ENCODE measurements at regions not wholly inside any gene's neighbourhood (a gene's known extent, or its start where the extent isn't known, plus 50 kb on each side); places are given as distances from the start of the nearest gene placed in this dataset.

- TF ChIP-seq, protein P1, sequence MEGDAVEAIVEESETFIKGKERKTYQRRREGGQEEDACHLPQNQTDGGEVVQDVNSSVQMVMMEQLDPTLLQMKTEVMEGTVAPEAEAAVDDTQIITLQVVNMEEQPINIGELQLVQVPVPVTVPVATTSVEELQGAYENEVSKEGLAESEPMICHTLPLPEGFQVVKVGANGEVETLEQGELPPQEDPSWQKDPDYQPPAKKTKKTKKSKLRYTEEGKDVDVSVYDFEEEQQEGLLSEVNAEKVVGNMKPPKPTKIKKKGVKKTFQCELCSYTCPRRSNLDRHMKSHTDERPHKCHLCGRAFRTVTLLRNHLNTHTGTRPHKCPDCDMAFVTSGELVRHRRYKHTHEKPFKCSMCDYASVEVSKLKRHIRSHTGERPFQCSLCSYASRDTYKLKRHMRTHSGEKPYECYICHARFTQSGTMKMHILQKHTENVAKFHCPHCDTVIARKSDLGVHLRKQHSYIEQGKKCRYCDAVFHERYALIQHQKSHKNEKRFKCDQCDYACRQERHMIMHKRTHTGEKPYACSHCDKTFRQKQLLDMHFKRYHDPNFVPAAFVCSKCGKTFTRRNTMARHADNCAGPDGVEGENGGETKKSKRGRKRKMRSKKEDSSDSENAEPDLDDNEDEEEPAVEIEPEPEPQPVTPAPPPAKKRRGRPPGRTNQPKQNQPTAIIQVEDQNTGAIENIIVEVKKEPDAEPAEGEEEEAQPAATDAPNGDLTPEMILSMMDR (IDR thresholded peaks at IDR 0.05 in 2 of 3, conservative IDR thresholded peaks at IDR 0.05 in 1 of 3; ENCODE audit: control insufficient read depth in 2 of 3, extremely low read depth in 1 of 3, insufficient read depth in 1 of 3, low read depth in 3 of 3, low read length in 3 of 3) = no peak
- TF ChIP-seq EP300 (IDR thresholded peaks at IDR 0.05; ENCODE audit: borderline replicate concordance in 1 of 2, control insufficient read depth in 1 of 2, low read depth in 2 of 2, low read length in 2 of 2) (no peak), PML (IDR thresholded peaks at IDR 0.05; ENCODE audit: low read length) (no peak), ZSCAN29 (IDR thresholded peaks at IDR 0.05) (no peak), ZBTB40 (IDR thresholded peaks at IDR 0.05; ENCODE audit: borderline replicate concordance) (no peak), HCFC1 (IDR thresholded peaks at IDR 0.05; ENCODE audit: low read length) (no peak), POLR2AphosphoS5 (IDR thresholded peaks at IDR 0.05; ENCODE audit: low read length) (no peak), POLR2A (IDR thresholded peaks at IDR 0.05; ENCODE audit: low read depth, low read length) (no peak), HDAC2 (IDR thresholded peaks at IDR 0.05) (no peak), TARDBP (IDR thresholded peaks at IDR 0.05; ENCODE audit: borderline replicate concordance) (no peak), SMAD5 (IDR thresholded peaks at IDR 0.05; ENCODE audit: low read depth) (no peak)
- TF ChIP-seq, protein P2, sequence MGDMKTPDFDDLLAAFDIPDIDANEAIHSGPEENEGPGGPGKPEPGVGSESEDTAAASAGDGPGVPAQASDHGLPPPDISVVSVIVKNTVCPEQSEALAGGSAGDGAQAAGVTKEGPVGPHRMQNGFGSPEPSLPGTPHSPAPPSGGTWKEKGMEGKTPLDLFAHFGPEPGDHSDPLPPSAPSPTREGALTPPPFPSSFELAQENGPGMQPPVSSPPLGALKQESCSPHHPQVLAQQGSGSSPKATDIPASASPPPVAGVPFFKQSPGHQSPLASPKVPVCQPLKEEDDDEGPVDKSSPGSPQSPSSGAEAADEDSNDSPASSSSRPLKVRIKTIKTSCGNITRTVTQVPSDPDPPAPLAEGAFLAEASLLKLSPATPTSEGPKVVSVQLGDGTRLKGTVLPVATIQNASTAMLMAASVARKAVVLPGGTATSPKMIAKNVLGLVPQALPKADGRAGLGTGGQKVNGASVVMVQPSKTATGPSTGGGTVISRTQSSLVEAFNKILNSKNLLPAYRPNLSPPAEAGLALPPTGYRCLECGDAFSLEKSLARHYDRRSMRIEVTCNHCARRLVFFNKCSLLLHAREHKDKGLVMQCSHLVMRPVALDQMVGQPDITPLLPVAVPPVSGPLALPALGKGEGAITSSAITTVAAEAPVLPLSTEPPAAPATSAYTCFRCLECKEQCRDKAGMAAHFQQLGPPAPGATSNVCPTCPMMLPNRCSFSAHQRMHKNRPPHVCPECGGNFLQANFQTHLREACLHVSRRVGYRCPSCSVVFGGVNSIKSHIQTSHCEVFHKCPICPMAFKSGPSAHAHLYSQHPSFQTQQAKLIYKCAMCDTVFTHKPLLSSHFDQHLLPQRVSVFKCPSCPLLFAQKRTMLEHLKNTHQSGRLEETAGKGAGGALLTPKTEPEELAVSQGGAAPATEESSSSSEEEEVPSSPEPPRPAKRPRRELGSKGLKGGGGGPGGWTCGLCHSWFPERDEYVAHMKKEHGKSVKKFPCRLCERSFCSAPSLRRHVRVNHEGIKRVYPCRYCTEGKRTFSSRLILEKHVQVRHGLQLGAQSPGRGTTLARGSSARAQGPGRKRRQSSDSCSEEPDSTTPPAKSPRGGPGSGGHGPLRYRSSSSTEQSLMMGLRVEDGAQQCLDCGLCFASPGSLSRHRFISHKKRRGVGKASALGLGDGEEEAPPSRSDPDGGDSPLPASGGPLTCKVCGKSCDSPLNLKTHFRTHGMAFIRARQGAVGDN (IDR thresholded peaks at IDR 0.05) = no peak
- TF ChIP-seq, protein P3, sequence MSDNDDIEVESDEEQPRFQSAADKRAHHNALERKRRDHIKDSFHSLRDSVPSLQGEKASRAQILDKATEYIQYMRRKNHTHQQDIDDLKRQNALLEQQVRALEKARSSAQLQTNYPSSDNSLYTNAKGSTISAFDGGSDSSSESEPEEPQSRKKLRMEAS (IDR thresholded peaks at IDR 0.05; ENCODE audit: low read depth, low read length) = no peak
- TF ChIP-seq, protein P4, sequence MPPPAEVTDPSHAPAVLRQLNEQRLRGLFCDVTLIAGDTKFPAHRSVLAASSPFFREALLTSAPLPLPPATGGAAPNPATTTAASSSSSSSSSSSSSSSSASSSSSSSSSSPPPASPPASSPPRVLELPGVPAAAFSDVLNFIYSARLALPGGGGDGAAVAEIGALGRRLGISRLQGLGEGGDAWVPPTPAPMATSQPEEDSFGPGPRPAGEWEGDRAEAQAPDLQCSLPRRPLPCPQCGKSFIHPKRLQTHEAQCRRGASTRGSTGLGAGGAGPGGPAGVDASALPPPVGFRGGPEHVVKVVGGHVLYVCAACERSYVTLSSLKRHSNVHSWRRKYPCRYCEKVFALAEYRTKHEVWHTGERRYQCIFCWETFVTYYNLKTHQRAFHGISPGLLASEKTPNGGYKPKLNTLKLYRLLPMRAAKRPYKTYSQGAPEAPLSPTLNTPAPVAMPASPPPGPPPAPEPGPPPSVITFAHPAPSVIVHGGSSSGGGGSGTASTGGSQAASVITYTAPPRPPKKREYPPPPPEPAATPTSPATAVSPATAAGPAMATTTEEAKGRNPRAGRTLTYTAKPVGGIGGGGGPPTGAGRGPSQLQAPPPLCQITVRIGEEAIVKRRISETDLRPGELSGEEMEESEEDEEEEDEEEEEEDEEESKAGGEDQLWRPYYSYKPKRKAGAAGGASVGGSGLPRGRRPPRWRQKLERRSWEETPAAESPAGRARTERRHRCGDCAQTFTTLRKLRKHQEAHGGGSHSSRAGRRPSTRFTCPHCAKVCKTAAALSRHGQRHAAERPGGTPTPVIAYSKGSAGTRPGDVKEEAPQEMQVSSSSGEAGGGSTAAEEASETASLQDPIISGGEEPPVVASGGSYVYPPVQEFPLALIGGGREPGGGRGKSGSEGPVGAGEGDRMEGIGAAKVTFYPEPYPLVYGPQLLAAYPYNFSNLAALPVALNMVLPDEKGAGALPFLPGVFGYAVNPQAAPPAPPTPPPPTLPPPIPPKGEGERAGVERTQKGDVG (CRISPR knock-in tag; IDR thresholded peaks at IDR 0.05) = no peak
These were observed 97.9 kb downstream of the FOXL1 start for GRCh38 chr16:86676254-86676670.
